AG09319 (cell line): ENCODE measurements at regions not wholly inside any gene's neighbourhood (a gene's known extent, or its start where the extent isn't known, plus 50 kb on each side); places are given as distances from the start of the nearest gene placed in this dataset.

Experiments used
- DNase-seq: peaks from one replicate; pipeline ENCODE4 v3.0.0-alpha.2; 2010; ENCODE audit warnings: low read depth; ENCODE audit errors: extremely low read depth
- TF ChIP-seq, protein P1 (sequence below): IDR thresholded peaks from 2 replicates; pipeline ENCODE4 v1.5.1; 2011; ENCODE audit warnings: low read depth, mild to moderate bottlenecking, inconsistent platforms, low read length, moderate library complexity

DNA sequence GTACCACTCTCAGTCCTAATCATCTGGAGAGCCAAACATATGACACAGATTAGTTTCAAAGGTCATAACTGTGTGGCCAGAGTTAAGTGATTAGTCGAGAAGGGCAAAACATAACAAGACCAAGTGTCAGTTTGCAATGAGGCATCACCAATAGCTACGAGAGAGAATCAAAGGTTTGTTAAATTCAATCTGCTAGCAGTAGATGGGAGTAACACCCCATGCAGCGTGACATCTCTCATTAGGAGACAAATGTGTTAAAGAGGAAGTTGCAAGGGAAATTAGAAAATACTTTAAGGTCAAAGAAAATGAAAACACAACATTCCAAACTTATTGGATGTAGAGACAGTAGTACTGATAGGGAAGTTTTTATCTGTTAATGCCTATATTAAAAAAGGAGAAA is 135.7 kb upstream of the SYT10 start:
- no peak for DNase-seq

DNA sequence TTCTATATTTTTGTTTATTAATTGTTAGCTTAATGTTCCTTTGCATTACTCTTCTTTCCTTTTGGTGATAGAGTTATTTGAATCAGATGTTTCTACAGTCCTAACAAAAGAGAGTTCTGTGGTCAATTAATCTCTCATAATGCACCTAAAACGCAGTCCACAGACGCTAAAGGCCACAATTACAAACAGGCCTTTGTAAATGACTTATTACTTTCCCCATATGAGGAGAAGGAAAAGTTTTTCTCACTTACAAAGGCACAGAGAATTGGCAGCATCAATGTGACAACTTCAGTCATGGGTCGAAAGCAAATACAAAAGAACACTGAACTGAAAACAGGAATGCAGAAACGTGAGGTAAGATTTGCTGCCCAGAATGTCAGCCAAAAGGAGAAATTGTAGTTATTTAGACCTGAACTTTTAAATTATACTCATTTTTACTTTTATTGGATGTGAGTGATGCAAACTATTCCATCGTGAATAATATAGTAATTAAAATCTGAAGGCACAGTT is 142.0 kb upstream of the SYT10 start:
- DNase-seq = no peak
- TF ChIP-seq, protein P1, sequence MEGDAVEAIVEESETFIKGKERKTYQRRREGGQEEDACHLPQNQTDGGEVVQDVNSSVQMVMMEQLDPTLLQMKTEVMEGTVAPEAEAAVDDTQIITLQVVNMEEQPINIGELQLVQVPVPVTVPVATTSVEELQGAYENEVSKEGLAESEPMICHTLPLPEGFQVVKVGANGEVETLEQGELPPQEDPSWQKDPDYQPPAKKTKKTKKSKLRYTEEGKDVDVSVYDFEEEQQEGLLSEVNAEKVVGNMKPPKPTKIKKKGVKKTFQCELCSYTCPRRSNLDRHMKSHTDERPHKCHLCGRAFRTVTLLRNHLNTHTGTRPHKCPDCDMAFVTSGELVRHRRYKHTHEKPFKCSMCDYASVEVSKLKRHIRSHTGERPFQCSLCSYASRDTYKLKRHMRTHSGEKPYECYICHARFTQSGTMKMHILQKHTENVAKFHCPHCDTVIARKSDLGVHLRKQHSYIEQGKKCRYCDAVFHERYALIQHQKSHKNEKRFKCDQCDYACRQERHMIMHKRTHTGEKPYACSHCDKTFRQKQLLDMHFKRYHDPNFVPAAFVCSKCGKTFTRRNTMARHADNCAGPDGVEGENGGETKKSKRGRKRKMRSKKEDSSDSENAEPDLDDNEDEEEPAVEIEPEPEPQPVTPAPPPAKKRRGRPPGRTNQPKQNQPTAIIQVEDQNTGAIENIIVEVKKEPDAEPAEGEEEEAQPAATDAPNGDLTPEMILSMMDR = no peak

More for the DNA sequence above, 135.7 kb upstream of the SYT10 start:
- TF ChIP-seq, protein P1 = no peak

DNA sequence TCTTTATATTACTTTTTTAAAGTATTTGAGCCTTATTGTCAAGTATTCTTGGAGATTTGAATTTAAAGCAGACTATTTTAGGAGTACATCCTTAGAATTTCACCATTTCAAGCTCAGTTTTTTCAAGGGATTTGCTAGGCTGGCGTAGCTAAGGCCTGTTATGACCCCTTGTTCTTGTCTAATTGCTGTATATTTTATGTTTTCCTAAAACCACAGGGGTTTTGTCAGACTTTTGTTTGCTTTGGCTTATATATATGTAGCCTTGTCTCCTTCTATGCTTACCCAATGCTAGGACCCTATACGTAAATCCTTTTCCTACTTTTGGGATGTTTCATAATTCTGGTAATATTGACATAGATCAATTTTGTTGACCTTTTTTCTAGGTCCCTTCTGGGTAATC is 147.0 kb upstream of the SYT10 start:
- TF ChIP-seq, protein P1 = no peak
- no peak for DNase-seq

DNA sequence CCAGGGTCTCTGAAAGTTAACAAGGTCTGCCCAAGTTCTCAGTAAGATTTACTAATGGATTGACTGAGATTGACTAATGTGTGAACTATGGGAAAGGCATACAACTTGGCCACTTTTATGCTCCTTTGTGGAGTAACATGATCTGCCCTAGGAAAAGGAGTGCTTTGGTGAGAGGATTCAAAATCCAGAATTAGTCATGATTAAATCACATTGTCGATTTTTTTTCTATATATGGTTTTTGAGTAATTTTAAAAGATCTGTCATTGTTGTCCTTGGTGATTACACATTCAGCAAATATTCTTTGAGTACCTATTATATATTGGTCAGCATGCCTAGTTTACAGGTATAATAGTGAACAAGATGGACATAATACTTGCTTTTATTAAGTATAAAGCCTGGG is 147.7 kb upstream of the SYT10 start:
- TF ChIP-seq, protein P1 = no peak
- no peak for DNase-seq

DNA sequence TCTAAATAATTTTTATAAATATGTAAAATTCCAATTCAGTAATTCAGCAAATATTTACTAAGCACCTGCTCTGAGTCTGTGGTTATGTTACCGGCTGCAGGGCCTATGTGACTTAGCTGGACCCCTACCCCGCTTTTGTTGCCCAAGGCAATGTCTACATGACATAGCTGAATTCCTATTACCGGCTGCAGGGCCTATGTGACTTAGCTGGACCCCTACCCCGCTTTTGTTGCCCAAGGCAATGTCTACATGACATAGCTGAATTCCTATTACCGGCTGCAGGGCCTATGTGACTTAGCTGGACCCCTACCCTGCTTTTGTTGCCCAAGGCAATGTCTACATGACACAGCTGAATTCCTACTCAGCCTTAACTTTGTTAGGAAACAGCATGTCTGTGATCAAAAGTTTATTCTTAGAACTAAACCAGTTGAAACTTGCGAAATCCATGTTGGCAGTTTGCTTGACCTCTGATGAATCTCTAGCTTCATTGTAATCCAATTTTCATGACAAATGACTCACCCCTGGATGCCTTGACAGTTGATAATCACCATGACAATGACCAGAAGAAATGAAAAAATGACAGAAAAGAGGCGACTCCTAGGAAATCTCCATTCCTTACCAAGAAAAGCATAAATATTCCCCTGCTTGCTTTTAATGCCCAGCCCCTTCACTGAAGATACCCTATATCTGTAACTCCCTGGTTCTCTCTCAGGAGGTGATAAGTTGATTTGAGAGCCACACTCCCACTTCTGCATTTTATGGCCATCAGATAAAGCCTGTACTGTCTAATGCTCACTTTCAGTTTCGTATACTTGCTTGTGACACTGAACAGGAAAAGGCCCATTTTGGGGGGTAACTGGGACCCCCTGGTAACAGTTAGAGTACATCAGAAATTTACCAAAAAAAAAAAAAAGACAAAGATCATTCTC is 148.4 kb upstream of the SYT10 start:
- TF ChIP-seq, protein P1 = no peak
- DNase-seq = peak; percentile 25

DNA sequence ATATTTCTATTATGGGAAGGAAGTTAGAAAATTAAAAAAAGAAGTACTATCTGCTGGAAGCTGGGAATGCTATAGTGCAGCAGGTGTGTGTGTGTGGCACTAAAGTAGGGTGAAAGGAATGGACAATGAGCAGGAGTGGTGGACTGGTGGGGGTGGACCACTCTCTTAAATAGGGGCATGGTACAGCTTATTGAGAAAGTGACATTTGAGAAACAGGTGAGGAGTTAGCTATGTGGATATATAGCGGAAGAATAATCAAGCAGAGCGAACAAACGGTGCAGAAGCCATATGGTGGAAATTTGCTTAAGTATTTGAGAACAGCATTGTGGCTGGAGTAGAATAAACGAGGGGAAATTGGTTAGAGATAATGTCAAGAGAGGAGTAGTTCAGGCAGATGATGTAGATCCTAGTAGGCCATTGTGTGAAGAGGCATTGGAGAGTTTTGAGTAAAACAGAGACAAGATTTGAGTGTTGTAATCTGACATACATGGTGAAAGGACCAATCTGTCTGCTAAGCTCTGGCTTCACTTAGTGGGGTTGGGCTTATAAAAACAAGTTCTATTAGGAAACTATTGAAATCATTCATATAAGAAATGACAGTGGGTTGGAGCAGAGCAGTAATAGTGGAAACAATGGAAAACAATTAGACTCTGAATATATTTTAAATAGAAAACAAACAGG is 149.2 kb upstream of the SYT10 start:
- DNase-seq = no peak
- TF ChIP-seq, protein P1 = no peak
